Epithelial cell of esophagus (primary cell): ENCODE measurements at regions not wholly inside any gene's neighbourhood (a gene's known extent, or its start where the extent isn't known, plus 50 kb on each side); places are given as distances from the start of the nearest gene placed in this dataset.

Source experiments
- DNase-seq: peaks from one replicate; pipeline ENCODE4 v3.0.0; 2010; ENCODE audit warnings: low read depth
- H3K4me3 ChIP-seq: 2 replicates; pipeline ENCODE4 v1.5.1; 2011; ENCODE audit warnings: mild to moderate bottlenecking, low read length, control low read depth
- CTCF ChIP-seq: IDR thresholded peaks from 2 replicates; pipeline ENCODE4 v1.5.1; 2011; ENCODE audit warnings: low read depth, mild to moderate bottlenecking, low read length, control low read depth, inconsistent platforms; ENCODE audit not compliant: insufficient read depth; ENCODE audit errors: missing control alignments

GRCh38 chr3:127095774-127096173 lies 97.2 kb upstream of the PRR23E start:
- no peak for DNase-seq
- no peak for TF ChIP-seq CTCF
- H3K4me3 ChIP-seq = no peak overlapping the region

GRCh38 chr3:127096256-127097071 lies 96.5 kb upstream of the PRR23E start:
- TF ChIP-seq CTCF = no peak
- no peak overlapping the region for H3K4me3 ChIP-seq
- DNase-seq = no peak

DNA sequence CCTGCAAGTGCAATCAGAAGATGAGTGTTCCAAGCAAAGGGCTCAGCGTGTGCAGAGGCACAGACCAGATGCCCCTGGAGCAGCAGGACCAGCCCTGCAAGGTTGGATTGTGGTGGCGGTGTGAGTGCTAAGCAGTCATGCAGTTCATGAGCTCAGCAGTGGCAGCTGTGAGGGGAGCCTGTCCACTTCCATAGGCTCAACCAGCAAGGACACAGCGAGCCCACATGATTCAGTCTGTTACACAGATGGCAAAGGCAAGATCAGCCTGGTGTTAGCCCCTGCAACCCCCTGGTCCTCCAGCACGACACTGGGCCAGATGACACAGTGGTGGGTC lies 95.9 kb upstream of the PRR23E start:
- H3K4me3 ChIP-seq = no peak overlapping the region
- DNase-seq = no peak
- no peak for TF ChIP-seq CTCF

GRCh38 chr3:127097481-127097880 lies 95.5 kb upstream of the PRR23E start:
- H3K4me3 ChIP-seq = no peak overlapping the region
- DNase-seq = no peak
- TF ChIP-seq CTCF = no peak

GRCh38 chr3:127099982-127100381 lies 92.9 kb upstream of the PRR23E start:
- no peak for TF ChIP-seq CTCF

DNA sequence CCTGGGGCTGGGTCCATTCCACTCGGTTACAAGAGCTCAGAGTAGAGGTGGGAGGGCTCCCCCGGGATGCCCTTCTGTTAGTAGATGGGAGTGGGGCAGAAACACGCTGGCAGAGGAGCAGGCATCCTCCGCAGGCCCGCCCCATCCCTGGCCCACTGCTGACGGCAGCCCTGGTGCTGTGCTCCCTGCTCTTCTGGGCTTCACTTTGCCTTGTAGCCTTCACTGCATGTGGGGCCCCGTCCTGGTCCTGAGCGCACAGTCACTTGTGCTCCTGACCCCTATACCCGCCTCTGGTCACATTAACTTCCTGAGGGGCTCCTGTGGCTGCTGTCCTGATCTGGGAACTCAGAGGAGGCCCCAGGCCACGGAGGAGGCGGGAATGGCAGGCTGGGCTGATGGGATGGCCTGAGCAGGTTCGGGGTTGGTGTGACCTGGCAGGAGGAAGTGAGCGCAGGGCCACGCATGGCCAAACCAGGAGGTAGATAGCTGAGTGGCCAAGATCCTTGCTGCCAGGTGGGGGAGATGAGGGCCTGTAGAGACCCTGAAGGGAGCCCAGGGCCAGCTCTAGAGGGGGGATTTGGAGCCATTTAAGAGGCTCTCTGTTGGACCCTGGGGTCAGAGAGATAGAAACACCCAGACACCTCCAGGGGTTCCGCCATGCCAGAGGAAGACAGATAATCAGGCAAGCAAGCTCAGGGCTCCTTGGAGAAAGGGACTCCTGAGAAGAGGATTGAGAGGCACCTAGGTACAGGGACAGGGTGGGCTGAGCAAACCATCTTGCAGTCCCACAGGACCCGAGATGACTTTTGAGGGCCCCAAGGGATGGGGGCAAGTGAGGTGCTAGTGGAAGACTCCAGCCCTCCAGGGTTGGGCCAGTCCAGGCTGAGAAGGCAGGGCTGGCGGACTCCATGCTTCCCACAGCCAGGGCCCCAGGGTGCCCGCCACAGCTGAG lies 92.2 kb upstream of the PRR23E start:
- no peak for TF ChIP-seq CTCF
- no peak for DNase-seq
- H3K4me3 ChIP-seq = no peak overlapping the region

More at GRCh38 chr3:127099982-127100381, 92.9 kb upstream of the PRR23E start:
- no peak for DNase-seq
- H3K4me3 ChIP-seq = no peak overlapping the region
